A204.1 (cell line): ENCODE measurements at regions not wholly inside any gene's neighbourhood (a gene's known extent, or its start where the extent isn't known, plus 50 kb on each side); places are given as distances from the start of the nearest gene placed in this dataset.
"Not testable (repeated sequence)": the region's sequence is repeated elsewhere in the genome, so short reads cannot be mapped to it uniquely, and the experiment has no call there.

Experiments
- FAIRE-seq: peaks from 2 replicates; lab custom pipeline; 2012; peaks lifted over from hg19 to GRCh38; lab: Jason Lieb, UNC

DNA sequence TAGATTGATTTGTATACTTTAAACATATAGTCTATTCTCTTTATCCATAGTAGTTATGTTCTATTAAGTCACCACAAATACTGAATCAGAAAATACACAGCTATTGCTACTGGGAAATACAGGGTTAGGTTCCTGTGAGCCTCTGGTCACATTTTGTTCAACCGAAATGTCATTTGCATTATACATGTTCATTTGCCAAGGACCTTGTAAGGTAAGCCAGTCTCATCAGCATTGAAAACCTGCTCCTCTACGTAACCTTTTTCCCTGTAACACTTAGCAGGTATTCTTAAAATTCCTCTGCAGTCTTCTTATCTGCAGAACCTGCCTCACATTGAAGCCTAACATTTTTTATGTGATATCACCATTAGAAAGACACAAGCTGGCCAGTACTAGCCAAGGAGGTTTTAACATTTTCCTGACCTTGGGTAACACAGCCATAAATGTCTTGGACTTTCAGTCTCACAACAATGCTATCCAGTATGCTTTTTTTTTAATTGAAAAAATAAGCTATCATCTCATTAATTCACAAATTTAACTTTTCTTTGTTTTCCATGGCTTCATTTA is 765.7 kb upstream of the IGFBP7 start:
- FAIRE-seq, result no peak

DNA sequence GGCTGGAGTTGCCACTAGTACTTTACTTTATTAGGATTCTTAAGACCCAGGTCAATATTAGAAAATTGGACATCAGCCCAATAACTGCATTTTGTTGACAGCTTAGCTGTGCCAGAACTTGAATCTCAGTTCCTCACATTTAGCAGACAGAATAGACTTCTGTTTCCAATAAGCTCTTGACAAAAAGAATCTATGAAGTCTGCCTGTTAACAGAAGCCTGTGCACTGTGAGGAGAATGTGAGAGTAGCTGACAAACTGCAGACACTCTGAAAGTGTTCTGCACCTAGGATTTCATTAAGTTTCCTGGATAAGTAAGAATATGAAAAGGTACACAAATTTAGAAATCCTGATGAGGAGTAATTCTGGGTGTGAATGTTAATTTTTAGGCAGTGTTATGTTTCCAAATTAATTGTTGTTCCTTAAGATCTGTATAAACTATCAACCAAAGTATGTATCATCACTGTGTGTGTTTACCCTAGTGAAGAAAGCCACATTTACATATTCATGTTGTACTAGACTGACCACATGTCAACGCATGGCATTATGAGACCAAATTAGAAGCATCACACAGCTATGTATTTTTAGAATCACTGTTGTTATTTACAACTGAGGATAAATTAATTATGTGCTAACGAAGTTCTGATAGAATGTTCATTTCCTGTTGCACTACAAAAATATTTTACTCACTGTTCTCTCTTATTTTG is 756.4 kb upstream of the IGFBP7 start:
- FAIRE-seq, result no peak

DNA sequence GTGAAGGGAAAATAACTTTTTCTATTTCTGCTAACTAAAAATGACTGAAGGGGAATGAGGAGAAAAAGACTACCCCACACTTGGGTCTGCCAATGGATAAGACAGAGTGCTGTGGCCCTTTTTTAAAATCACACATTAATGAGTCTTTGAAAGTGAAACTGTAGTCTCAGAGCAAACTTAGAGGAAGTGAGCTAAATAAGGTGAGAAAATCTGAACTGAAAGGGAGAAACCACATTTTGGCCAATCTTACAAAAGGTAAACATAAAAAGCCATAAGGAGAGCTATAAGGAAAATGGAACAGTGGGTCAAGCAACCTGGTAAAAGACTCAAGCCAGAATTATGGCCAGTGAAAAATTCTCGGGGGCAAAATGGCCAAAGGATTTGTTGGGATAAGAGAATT is 755.1 kb upstream of the IGFBP7 start:
- no peak for FAIRE-seq

DNA sequence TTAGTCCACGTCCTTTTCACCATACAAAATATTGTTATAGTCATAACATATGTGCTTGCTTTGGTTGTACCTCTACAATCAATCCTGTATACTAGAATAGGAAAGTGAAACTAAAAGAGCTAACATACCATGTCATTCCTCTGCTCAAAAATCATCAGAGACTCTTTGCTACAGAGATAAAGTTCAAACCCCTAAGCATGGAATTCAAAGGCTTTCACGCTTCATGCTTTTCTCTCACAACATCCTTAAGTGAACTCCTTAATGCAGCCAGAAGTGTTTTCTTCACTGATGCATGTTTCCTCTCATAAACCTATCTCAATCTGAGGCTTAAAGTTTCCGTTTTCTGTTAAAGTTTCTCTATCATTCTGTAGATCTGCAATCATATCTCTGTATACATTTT is 744.6 kb upstream of the IGFBP7 start:
- peak; percentile 67 for FAIRE-seq

DNA sequence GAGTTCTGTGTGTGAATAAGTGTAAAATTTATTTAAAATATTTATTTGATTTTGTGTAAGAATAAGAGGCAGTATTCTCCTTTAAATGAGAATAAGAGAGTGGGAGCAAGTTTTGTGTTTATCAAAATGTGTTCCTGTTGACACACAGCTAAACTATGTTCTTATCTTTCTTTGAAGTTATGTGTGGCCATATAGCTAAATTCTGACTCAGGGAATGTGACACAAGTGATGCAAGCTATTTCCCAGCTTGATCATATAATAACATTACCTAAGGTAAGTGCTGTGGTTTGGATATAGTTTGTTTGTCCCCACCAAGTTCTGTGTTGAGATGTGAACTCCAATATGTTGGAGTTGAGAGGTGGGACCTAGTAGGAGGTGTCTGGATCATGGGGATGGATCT is 740.0 kb upstream of the IGFBP7 start:
- FAIRE-seq, result no peak

DNA sequence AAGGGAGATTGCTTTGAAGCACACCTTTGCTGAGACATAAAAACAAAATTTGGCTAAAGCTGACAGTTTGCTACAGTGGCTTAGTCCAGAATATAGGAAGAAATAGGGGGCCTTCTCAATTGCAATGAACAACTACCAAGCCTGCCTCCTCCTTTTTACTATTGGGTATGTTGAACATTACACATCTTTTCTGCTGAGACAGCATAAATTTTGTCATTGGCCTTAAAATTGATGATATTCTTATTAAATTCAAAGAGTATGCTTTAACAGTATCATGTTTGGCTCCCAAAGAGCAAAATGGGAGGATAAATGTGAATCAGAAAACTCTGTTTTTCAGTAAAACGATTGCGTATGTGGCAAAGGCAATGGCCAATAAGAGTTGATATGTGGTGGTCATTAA is 721.9 kb upstream of the IGFBP7 start:
- FAIRE-seq, result no peak

DNA sequence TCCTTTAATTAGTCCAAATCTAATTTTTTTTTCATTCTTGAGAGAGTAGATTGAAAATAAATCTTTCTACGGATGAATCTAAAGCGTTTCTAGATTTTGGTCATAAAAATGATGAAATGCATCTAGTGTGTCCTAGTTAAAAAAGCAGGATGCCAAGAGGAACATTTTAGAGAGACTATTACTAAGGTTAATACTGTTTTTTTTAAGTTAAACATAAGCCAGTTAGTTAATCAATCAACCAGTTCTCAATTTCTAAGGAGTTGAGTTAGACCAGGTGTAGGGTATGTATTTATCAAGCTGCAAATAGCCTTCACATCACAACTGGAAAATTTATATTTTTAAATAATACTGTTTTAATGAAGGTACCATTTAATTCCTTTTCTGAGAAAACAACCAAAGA is 679.5 kb upstream of the IGFBP7 start:
- no peak for FAIRE-seq

DNA sequence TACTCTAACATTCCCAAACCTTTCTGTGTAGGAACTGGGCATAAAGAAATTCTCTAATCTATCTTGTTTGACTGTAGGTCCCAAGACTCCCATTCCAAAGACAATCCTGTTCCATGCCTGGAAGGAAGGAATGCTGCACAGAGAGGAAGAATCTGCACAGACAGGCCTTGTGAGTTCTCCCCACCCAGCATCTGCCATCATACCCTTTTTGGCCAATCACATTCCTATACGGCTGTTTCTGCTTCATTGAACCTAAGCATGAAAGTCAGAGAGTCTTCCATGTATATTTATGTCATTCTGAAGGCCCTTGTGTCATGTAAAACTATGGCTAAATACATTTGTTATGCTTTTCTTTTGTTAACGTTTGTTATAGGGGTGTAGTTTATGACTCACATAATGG is 667.7 kb upstream of the IGFBP7 start:
- FAIRE-seq, result no peak

DNA sequence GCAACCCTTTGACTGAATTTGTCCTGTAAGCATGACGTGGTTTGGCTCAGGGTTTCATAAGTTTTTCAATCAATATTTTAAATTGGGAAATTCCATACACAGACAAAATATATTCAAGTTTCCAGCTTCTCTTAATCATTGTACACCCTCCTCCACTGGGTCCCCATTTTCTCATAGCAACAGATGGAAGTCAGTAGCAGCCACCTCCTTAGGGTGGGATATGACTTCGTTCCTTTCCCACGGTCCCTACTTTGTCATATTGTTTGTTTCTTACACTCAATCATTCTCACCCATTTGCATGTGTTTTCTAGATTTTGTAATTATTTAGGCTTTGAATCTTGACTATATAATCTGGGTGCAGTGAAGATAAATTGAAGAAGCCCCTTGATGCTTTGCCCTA is 664.5 kb upstream of the IGFBP7 start:
- no peak for FAIRE-seq

DNA sequence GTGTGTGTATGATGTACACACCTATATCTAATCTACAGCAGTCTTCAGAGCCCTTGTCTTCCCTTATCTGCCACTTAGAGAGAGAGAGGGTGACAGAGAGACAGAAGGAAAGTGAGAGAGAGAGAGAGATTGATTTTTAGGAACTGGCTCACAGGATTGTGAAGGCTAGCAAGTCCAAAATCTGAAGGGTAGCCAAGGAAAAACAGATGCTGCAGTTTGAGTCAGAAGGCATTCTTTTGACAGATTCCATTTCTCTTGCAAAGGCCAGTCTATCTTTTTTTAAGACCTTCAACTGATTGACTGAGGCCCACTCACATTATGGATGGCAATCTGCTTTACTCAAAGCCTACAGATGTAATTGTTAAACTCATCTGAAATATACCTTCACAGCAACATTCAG is 664.0 kb upstream of the IGFBP7 start:
- FAIRE-seq, result no peak

DNA sequence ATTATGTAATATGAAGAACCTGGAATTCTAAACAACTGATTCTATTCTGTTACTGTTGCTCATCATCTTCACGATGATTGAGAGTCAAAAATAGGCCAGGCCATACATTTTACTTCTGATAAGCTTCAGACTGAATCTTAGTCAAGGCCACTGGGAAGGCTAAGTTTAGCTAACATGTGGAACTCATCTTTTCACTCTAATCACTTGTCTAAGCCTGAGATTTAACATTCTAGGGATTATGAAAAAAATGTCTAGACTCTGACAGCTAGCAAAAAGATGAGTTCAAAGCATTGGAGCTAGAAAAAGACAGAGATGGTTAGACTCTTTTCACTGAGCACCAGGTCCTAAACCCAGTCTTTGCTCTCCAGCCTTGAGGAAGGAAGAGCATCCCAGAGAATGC is 656.2 kb upstream of the IGFBP7 start:
- no peak for FAIRE-seq

DNA sequence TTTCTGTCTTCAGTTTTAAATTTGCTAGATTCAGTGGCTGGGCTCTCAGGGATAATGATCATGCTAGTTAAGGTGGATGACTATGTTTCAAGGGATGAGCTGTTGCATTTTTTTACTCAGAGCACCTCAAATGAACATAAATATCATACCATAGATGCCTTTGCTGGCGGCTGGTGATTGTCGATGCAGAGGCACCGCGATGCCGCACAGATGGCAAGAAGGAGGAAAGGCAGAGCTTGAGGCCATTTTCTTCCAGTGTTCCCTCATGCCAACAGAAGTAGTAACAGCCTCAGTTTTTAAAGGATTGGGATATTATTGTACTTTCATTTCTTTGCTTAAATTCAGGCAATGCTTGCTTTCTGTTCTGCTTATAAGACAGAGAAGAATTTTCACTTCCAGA is 654.7 kb upstream of the IGFBP7 start:
- no peak for FAIRE-seq

DNA sequence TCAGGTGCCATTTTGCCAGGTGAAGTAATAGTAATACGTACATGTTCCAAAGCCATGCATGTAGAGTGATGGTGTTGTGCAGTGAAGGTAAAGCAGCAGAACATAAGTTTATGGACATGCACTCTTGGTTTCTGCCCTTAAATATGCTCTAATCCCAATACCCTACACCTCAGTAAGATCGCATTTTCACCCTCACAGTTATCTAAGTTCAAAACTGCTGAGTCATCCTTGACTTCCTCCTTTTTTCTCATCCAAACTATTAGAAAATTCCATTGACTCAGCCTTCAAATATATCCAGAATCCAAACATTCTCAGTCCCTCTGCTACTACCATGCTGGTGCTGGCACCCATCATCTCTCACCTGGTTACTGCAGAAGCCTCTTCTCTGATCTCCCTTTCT is 652.9 kb upstream of the IGFBP7 start:
- FAIRE-seq, result no peak

DNA sequence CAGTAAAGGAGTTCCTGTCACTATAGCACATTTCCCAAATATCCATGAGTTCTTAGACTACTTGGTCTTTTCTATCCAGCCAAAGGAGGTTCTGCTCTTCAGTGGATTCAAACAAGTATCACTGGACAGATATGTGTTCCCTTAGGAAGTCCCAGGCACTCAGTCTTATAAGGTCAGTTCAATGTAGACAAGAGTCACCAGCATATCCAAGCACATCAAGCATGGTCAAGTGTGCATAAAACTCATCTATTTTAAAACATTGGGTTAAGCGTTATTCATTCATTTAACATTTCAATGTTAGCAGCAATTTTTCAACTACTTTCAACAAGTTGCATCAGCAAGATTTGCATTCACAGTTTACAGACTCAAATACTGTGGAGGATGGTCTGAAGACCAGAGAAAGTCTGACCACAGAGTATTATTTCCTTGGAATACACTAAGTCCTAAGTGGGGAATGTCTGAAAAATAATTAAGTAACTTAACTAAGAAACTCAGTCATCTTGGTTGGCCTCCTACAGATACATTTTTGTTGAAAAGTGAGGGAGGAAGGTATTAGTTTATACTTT is 630.5 kb upstream of the IGFBP7 start:
- no peak for FAIRE-seq

DNA sequence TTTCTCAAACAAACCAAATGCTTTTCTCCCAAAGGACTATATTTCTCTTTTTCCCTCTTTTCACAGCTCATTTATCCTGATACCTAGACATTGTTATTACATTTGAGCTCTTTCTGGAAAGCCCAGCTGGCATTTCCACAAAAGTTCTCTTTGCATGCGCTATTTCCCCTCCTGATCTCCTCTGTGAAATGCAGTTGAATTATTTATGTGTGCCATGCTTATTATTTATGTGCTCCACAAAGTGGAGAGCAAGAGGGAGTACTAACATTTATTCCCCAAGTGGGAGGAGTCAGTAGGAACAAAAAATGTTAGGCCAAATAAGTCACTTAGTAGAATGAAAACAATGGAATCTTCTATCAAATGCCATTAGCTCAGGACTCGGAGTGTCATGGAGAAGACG is 626.6 kb upstream of the IGFBP7 start:
- no peak for FAIRE-seq

DNA sequence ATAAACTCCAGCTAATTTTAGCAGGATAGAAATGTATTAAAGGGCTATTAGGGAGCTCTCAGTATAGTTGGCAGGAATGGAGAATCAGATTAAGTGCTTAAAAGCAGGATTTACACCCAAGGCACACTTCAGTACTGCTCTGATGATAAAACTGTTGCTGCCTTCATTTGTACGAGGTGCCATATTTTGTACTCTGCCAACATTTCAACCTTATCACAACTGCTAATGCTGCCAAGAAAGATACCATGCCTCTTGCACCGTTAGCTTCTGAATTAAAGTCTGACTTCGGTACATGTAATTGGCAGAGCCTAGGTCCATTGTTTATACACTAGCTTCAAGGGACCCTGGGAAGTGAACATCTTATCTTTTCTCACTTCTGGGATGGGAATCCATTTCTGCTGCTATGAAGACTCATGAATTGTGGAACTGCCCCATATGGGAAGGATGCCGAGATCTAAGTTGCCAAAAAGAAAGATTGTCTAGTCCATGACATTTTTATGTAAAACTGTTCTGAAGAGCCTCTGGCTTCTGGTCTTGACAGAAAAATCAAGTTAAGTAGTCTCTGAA is 624.0 kb upstream of the IGFBP7 start:
- FAIRE-seq, result no peak

DNA sequence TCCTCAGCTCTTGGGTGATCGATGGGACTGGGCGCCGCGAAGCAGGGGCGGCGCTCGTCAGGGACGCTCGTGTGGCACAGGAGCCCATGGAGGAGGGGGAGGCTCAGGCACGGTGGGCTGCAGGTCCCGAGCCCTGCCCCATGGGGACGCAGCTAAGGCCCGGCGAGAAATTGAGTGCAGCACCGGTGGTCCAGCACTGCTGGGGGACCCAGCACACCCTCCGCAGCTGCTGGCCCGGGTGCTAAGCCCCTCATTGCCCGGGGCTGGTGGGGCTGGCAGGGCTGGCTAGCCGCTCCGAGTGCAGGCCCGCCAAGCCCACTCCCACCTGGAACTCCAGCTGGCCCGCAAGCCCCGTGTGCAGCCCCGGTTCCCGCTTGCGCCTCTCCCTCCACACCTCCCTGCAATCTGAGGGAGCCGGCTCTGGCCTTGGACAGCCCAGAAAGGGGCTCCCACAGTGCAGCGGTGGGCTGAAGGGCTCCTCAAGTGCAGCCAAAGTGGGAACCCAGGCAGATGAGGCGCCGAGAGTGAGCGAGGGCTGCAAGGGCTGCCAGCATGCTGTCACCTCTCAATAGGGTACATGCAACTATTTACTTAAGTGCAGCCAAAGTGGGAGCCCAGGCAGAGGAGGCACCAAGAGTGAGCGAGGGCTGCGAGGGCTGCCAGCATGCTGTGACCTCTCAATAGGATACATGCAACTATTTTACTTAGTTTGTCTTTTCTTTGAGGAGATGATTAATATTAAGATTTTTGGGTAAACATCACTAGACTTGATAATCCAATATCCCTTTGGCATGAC is 619.8 kb upstream of the IGFBP7 start:
- FAIRE-seq, result not testable (repeated sequence)

DNA sequence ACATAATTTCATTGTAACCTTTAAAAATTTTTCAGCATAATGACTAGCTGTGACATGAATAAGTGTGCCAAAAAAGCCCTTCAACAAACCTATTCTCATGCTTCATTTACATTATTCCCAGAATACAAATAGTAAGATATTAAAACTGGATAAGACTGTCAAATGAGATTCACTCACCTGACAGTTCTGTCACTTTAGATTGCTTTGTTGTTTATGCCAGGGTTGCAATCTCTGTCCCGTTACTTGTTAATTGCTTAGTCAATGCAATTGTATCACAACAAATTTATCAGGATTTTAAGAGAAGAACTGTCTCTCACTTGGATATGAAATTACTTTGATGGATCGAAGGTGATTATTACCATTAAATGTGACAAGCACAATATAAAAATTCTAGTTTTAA is 616.0 kb upstream of the IGFBP7 start:
- FAIRE-seq, result no peak

DNA sequence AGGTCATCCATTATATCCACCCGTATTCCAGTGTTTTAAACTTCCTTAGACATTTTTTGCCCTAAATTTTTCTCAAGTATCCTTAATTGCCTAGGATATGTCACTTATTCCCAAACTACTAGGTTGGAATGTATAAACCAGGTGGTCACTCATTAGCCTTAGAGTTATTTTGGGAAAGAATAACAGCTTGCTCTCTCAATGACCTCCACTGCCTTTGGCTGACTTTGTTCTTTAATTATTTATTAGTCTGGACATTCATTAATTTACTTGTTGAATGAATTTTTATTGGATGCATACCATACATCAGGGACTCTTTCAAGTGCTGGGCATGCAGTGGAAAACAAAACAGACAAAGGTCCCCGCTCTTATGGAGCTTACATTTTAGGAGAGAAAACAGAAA is 609.3 kb upstream of the IGFBP7 start:
- FAIRE-seq, result no peak

DNA sequence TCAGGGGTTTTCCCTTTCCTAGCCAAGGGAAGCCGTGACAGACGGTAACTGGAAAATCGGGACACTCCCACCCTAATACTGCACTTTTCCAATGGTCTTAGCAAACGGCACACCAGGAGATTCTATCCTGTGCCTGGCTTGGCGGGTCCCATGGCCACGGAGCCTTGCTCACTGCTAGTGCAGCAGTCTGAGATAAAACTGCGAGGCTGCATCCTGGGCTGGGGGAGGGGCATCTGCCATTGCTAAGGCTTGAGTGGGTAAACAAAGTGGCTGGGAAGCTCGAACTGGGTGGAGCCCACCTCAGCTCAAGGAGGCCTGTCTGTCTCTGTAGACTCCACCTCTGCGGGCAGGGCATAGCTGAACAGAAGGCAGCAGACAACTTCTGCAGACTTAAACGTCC is 604.1 kb upstream of the IGFBP7 start:
- FAIRE-seq, result not testable (repeated sequence)

DNA sequence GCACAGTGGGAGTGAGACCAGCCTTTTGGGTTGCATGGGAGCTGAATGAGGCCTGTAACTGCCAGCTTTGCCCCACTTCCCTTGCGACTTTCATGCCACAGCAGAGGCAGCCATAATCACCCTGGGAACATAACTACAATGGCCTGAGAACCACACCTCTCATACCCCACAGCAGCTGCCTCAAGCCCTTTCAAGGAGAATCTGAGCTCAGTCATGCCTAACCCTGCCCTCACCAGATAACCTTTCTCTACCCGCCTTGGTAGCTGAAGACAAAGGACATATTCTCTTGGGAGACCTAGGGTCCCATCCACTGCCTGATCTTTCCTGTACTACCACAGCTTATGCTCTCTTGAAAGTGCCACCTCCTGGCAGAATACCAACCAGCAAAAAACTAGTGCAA is 599.9 kb upstream of the IGFBP7 start:
- no peak for FAIRE-seq

DNA sequence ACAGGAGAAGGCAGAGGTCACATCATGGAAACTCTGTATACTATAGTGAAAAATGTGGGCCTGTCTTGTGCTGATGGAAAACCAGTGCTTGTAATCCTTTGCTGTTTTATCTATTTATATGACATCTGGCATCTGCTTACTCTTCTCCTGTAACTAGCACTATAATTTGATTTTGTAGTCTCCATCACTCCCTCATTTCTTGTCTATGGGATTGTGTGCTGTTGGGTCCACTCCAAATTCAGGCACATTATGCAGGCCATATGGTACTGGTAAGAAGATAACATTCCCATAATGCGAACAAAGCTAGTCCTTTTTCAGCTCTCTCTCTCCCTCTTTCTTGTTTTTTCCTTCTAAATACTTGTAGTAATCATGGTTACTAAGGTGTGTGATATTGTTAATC is 581.2 kb upstream of the IGFBP7 start:
- no peak for FAIRE-seq

DNA sequence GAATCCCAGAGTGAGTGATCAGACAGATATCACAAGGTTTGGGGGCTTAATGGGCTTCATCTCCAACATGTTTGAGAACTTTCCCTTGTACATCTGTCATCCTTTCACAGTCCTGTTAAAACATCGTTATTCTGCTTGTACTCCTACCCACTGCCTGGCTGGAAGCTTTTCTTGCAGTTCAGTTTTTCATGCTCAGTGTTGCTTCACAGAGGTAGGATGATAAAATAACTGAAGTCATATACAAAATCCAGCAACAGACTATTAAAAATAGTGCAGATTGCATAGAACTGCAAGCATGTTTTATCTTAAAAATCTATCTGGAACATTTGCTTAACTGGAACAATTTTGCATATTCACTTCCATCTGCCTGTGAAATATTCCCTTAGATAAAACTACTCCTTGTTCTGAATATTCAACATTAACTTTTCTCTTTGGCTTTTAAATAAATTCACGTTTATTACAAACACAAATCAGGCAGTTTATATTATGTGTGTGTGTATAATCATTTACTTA is 579.6 kb upstream of the IGFBP7 start:
- no peak for FAIRE-seq
